ENCODE measurements at regions not wholly inside any gene's neighbourhood (a gene's known extent, or its start where the extent isn't known, plus 50 kb on each side); places are given as distances from the start of the nearest gene placed in this dataset.
A peak's percentile ranks its signal among the peaks of the same experiment; 100 is the strongest.
"Not testable (repeated sequence)": the region's sequence is repeated elsewhere in the genome, so short reads cannot be mapped to it uniquely, and the experiment has no call there.

DNA sequence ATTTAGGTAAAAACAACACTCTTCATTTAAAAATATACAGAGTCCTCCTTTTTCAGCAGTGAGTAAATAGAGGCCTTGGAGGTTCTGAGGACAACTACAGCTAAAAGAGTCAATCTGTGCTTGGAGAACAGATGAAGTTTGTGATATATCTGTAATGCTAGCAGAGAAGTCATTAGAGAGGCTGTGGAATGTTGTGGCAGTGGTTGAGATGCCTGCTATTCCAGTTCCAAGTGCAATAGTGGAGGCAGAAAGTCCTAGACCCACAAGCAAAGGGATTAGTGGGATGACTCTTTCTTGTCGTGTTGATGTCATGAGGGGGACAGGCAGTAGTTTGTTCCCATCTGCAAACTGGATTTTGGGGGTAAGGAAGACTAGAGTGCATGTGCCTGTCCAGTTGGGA is 62.1 kb upstream of the EZR start:
- DNase-seq: not testable (repeated sequence)

DNA sequence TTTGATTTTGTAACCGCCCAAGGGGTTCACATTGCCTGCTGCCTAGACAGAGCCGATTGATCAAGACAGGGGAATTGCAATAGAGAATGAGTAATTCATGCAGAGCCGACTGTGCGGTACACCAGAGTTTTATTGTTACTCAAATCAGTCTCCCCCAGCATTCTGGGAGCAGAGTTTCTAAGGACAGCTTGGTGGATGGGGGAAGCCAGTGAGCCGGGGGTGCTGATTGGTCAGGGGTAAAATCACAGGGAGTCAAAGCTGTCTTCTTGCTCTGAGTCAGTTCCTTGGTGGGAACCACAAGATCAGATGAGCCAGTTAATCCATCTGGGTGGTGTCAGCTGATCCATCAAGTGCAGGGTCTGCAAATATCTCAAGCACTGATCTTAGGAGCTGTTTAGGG is 60.0 kb upstream of the EZR start:
- no peak for DNase-seq

DNA sequence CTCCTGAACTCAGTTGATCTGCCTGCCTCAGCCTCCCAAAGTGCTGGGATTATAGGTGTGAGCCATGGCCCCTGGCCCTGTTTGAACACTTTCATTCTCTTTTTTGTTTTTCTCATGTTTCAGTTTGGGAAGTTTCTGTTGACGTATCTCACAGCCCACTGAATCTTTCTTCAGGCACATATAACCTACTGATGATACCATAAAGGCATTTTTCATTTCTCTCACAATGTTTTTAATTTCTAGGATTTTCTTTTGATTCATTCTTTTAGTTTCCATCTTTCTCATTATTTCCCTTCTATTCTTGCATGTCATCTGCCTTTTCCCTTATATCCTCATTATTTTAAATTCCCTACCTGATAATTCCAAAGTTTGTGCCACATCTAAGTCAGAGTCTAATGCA is 58.5 kb upstream of the EZR start:
- DNase-seq: no peak

- DNase-seq: no peak
These were observed 57.7 kb upstream of the EZR start for GRCh38 chr6:158876886-158877285.

GRCh38 chr6:158870649-158870957 is 51.4 kb upstream of the EZR start:
- DNase-seq: no peak

- peak; percentile 21 for DNase-seq
These were observed 50.9 kb upstream of the EZR start for GRCh38 chr6:158869826-158870648.

DNA sequence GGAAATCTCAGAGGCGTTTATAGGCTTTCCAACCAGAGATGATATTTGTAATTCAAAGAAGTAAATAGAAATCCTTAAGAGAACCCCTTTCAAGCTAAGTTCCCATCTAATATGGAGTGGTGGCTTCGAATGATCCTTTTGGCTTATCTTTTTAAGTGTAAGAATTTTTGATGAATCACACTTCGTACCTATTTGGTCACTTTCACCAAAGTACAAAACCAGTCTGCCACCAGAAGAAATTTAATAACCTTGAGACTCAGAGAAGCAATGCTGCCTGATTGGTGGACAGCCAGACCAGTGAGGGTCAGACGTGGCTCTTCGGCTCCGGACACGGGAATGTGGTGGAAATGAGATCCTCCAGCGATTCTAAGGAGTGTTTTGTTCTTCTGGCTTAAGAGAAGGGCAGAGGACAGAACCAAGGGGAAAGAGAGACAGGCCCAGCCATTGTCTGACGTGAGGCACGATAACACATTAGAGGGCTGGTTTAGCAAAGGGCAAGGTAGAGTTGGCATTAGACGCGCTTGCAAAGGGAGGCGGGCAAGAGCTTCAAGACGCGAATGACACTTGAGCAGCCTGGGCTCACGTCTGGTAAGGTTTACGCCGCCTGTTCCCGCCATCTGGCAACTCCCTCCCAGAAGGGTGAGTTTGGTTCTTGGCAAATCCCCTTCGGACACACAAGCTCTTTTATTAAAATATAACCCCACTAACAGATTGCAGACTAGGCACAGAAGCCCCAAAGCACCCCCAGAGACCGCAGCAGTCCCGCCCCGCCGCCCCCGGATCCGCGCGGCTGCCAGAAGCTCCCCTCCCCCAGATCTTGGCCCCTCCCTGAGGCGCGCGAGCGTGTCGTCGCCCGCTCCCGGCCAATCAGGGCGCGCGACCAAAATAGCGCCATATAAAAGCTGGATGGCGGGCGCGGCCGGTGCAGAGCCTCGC is 50.0 kb upstream of the EZR start:
- DNase-seq: no peak

Data from GF-D8 (cell line).